DMS114 treated with DMSO at 0.1 percent for 48 hours (cell line): ENCODE measurements at regions not wholly inside any gene's neighbourhood (a gene's known extent, or its start where the extent isn't known, plus 50 kb on each side); places are given as distances from the start of the nearest gene placed in this dataset.

Source experiments
- DNase-seq: peaks from one replicate; lab custom pipeline; 2025; ENCODE audit not compliant: unreplicated experiment; lab: John Stamatoyannopoulos, UW

DNA sequence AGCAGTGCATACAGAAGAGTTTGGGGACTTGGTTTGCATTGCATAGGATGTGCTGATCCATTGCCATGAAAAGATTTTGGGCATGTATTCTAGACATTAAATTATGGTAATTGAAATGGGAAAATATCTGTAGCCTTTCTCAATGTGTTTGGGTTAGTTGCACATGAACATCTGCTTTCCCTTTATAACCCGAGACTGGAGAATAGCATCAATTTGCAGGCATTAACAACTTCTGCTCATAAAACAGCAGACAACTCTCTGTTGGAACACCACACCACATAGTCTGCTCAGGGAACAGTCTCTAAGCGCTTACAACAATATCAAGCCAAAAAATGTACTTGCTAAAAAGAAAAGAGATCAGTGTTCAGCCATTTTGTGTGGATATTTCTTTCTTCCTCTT is 1391.1 kb upstream of the LRRTM3 start:
- no peak for DNase-seq

GRCh38 chr10:65544756-65545155 is 1381.1 kb upstream of the LRRTM3 start:
- no peak for DNase-seq

- DNase-seq = no peak
Measured at GRCh38 chr10:65548001-65548400, 1377.8 kb upstream of the LRRTM3 start.

DNA sequence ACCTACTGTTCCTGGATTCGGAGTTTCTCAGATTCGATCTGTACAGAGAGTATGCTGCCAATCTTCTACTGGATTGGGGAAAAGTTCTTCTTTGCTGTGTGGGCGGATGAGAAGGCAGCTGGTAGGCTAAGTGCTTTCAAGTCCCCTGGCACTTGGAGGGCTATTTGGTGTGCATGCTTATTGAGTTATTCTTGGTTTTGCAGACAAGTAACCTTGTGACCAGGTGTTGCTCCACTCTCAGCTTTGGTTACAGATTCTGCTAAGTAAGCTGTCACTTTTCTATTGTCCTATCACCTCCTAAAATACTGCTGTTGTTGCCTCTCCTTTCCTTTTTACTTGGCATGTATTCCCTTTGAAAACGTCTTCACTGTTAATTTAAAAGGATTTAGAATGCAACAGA is 1375.1 kb upstream of the LRRTM3 start:
- no peak for DNase-seq

- no peak for DNase-seq
Measured at GRCh38 chr10:65555192-65555591, 1370.6 kb upstream of the LRRTM3 start.

DNA sequence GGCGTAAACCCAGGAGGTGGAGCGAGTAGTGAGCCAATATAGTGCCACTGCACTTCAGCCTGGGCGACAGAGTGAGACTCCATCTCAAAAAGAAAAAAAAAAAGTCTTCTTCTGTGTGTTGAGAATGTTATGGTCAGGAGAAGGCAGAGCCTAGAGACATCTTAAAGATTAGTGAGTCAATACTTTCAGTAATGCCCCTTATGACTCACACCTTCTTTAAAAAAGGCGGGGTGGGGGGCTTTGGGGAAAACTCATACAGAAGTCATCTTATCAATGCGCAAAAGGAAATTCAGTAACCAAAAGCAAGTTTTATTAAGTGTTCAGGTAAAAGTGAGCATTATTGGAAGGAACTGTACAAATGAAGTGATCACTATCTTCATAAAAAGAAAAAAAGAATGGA is 1369.8 kb upstream of the LRRTM3 start:
- DNase-seq = no peak

DNA sequence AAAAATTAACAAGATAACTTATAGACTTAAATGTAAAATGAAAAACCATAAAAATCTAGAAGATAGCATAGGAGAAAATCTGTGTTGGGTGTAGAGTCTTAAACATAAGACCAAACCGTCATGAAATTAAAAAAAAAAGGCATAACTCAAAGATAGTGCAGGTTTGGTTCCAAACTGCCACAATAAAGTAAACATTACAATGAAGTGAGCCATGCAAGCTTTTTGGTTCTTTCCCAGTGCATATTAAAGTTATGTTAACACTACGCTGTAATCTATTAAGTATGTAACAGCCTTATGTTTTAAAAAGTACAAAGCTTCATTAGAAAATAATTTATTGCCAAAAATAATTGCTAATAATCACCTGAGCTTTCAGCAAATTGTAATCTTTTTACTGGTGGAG is 1366.5 kb upstream of the LRRTM3 start:
- no peak for DNase-seq

- DNase-seq = no peak
Measured at GRCh38 chr10:65565246-65565645, 1360.6 kb upstream of the LRRTM3 start.

DNA sequence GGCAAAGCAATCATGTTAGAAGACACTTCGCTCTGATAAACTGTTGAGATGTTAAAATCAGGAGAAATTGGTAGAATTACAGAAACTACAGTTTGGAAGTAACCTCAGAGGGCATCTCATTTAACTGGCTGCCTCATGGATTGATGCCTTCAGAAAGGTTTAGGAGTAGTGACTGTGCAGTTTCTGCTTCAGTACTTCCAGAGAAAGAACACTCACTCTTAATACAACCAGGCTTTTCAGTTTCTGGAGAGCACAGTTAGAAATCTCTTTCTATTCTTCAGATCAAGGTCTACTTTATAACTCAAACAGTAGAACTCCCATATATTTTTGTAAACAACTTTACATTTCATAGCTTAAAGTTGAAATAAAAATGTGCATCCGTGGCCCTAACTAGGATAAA is 1358.9 kb upstream of the LRRTM3 start:
- no peak for DNase-seq

DNA sequence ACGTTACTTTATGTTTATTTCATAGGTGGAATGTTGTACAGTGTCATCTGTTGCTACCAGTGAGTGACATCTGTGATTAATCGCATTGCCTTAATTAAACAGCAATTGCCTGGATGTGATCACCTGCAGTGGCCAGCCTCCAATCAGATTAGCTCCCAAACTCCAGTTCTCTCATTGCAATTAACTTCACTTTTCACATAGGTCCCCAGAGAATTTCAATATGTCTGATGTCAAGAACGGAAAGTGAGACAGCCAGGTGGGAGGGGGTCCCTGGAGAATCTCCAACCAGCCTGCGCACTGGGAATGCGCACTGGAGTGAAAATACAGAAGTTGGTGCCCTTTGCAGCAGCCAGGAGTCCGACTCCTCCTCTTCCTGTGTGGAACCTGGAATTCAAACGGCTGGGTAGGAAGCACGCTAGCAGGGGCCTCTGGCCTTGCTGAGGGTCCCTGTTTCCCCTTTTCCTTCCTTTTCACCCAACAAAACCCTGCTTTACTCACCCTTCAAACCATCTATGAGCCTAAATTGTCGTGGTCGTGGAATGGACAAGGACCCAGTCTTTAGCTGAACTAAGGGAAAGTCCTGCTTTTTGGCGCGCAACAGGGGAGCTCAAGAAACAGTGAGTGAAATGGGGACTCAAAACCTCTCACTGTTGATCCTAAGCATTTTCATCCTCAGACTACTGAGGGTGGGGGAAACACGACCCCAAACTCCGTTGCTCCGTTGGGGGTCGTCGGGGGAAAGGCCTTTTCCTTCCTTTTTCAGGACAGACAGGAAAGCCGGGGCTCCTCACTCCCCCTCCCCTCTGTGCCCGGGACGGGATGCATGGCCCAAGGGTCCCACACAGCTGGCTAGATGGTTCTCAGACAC is 1355.5 kb upstream of the LRRTM3 start:
- peak; percentile 38 for DNase-seq

- DNase-seq = no peak
Measured at GRCh38 chr10:65571011-65571570, 1354.7 kb upstream of the LRRTM3 start.

GRCh38 chr10:65581426-65582026 is 1344.3 kb upstream of the LRRTM3 start:
- DNase-seq = no peak

DNA sequence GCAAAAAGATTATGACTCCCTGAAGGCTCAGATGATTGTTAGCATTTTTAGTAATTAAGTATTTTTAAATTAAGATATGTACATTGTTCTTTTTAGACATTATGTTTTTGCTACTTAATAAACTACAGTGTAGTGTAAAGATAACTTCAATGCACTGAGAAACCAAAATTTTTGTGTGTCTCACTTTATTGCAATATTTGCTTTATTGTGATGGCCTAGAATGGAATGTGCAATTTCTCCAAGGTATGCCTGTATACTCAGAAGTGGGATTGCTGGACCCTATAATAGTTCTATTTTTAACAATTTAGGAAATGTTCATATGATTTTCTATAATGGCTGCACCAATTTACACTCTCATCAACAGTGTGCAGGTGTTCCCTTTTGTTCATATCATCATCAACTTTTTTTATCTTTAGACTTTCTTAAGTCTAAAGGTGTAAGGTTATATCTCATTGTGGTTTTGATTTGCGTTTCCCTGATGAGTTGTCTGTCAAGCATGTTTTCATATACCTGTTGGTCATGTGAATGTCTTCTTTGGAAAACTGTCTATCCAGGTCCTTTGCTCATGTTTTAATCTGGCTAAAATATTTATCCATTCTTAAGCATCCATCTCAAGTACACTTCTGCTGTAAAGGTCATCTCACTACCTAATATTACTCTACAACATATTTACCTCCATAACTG is 1323.5 kb upstream of the LRRTM3 start:
- no peak for DNase-seq

GRCh38 chr10:65611592-65611991 is 1314.2 kb upstream of the LRRTM3 start:
- no peak for DNase-seq

- DNase-seq = no peak
Measured at GRCh38 chr10:65614956-65615565, 1310.8 kb upstream of the LRRTM3 start.

DNA sequence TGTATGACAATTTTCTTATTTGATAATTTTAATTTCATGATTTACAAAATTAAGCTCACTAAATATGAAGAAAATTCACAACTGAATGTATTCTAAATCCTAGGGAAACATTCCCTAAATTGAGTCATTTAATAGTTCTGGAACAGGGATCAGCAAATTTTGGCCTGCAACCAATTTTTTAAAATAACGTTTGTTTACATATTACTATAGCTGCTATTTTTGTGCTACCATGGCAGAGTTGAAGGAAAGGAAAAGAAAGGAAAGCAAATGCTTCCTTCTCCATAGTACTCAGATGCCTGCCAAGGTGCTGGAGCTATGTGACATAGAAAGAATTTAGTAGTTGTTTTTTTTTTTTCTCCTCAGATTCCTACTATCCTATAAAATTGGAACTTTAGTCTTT is 1307.7 kb upstream of the LRRTM3 start:
- no peak for DNase-seq

DNA sequence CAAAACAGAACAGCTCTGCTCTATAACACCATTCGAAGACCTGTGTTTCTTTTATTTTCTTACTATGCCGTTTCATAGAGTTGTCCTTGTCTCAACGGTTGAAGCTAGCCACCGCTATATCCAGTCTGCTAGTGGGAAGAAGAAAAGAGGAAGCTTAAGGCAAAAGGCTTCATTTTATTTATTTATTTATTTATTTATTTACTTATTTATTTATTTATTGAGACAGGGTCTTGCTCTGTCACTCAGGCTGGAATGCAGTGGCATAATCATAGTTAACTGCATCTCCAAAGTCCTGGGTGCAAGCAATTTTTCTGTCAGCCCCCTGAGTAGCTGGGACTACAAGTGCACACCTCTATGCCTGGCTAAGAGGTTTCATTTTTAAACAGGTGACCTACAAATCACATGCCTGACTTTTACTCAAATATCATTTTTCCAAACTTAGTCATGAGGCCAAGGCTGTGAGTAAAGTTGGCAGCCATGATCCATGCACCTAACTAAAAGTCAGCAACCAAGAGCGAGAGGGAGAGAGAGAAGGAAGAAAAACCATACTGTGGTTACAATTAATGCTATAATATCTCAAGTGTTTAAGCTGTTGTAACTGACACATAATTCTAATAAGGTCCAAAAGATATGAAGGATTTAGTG is 1305.3 kb upstream of the LRRTM3 start:
- no peak for DNase-seq

- DNase-seq = no peak
Measured at GRCh38 chr10:65622608-65623007, 1303.2 kb upstream of the LRRTM3 start.

- no peak for DNase-seq
Measured at GRCh38 chr10:65628493-65629139, 1297.2 kb upstream of the LRRTM3 start.

- no peak for DNase-seq
Measured at GRCh38 chr10:65660006-65660405, 1265.8 kb upstream of the LRRTM3 start.
